ENCODE measurements at regions not wholly inside any gene's neighbourhood (a gene's known extent, or its start where the extent isn't known, plus 50 kb on each side); places are given as distances from the start of the nearest gene placed in this dataset.

DNA sequence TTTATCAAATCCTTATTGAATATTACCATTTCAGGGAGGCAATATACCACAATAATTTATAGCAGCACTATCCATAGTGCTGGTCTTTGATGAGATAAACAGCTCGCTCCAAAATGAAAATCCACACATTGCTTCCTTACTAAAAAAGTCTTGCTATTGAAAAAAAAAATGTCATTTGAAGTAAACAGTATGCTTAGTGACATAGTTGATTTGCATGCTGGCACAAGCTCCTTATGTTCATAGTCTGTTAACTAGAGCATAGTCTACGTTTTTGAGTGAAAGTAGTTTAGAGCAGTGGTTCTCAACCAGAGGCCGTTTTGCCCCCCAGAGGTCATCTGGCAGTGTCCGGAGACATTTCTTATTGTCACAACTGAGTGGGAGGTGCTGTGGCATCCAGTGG, 249.4 kb upstream of the PDZRN3 start:
- 56 to 66% (median 59%) methylated on average over 4 of the region's 4 CpGs for WGBS, 5 donors
- intact Hi-C loops (cut with DNase I; ENCODE audit: low total_unique reads): no loop called here

DNA sequence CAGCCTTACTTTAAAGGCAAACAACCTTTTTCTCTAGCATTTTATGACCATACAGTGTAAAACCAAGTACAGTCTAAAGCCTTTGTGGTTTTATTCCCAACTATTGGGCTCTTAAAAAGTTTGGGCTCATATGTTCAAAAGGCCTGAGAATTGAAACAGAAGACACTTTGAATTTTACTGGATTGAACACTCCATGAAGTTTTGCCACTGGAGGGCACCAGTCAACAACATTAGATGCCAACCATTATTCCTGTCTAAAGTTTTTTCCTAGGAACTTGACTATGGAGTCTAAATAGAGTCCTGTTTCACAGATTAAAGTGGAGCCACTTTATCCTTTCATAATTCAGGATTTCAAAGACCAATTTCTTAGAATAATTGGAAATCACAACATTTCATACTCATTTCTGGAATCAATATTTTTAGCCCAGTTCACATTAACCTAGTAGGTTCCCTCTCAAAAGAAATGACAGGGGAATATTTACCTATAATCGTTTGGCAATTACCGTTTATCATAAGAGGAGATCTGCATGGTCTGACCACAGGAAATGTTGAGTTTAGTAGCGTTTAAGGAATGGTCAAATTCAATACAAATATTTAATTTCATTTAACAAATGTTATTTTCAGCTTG, 244.1 kb upstream of the PDZRN3 start:
- no peaks in the 10 kb centered on the region for H3K36me3 ChIP-seq
- peaks cover 0 to 4% (median 0%) of the 10 kb centered on the region in 8 donors for H3K9me3 ChIP-seq
- 66 to 75% (median 72%) methylated on average over 3 of the region's 3 CpGs for WGBS, 5 donors
- H3K27ac ChIP-seq: no peak overlapping the region
- TF ChIP-seq POLR2AphosphoS5 (IDR thresholded peaks at IDR 0.05): no peak
- TF ChIP-seq, protein P1, sequence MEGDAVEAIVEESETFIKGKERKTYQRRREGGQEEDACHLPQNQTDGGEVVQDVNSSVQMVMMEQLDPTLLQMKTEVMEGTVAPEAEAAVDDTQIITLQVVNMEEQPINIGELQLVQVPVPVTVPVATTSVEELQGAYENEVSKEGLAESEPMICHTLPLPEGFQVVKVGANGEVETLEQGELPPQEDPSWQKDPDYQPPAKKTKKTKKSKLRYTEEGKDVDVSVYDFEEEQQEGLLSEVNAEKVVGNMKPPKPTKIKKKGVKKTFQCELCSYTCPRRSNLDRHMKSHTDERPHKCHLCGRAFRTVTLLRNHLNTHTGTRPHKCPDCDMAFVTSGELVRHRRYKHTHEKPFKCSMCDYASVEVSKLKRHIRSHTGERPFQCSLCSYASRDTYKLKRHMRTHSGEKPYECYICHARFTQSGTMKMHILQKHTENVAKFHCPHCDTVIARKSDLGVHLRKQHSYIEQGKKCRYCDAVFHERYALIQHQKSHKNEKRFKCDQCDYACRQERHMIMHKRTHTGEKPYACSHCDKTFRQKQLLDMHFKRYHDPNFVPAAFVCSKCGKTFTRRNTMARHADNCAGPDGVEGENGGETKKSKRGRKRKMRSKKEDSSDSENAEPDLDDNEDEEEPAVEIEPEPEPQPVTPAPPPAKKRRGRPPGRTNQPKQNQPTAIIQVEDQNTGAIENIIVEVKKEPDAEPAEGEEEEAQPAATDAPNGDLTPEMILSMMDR (IDR thresholded peaks at IDR 0.05 in 8 of 11, conservative IDR thresholded peaks at IDR 0.05 in 3 of 11): peak in 7 of 11 experiments; percentile 23 to 44 (median 27)
- intact Hi-C loops (cut with DNase I; ENCODE audit: low total_unique reads): no loop called here
- no peaks in the 10 kb centered on the region for H3K27me3 ChIP-seq (replicated peaks in 1 of 7)
- H3K4me3 ChIP-seq: no peak overlapping the region
- DNase-seq: no peak
- no peaks in the 10 kb centered on the region for H3K4me1 ChIP-seq

More for the DNA sequence above, 249.4 kb upstream of the PDZRN3 start:
- no peak for DNase-seq
- Histone ChIP-seq H3K27ac (no peak overlapping the region), H3K36me3 (no peaks in the 10 kb centered on the region), H3K27me3 (replicated peaks in 1 of 7) (no peaks in the 10 kb centered on the region), H3K4me1 (no peaks in the 10 kb centered on the region), H3K9me3 (peaks cover 0 to 4% (median 0%) of the 10 kb centered on the region in 8 donors), H3K4me3 (no peak overlapping the region)
- no peak for TF ChIP-seq POLR2AphosphoS5 (IDR thresholded peaks at IDR 0.05)
- TF ChIP-seq POLR2A (IDR thresholded peaks at IDR 0.05): no peak
- TF ChIP-seq, protein P1 (IDR thresholded peaks at IDR 0.05 in 8 of 11, conservative IDR thresholded peaks at IDR 0.05 in 3 of 11): no peak

DNA sequence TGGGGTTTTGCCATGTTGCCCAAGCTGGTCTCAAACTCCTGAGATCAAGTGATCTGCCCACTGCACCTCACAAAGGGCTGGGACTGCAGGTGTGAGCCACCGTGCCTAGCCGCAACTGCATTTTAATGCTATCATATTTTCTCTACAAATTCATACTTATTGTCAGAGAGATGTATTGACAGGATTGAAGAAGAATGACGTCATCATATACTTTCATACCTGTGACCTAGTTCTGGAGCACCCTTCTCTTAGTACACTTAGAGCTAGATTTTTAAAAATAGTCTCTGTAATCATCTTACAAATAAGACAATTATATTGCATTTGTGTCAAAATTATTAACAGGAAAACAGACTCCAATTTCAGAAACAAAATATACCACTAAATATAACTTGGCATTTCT, 242.8 kb upstream of the PDZRN3 start:
- Histone ChIP-seq H3K4me1 (no peaks in the 10 kb centered on the region), H3K36me3 (no peaks in the 10 kb centered on the region), H3K9me3 (peaks cover 0 to 4% (median 0%) of the 10 kb centered on the region in 8 donors), H3K4me3 (no peak overlapping the region), H3K27ac (no peak overlapping the region), H3K27me3 (replicated peaks in 1 of 7) (no peaks in the 10 kb centered on the region)
- no peak for DNase-seq
- TF ChIP-seq POLR2AphosphoS5 (IDR thresholded peaks at IDR 0.05) (no peak), POLR2A (IDR thresholded peaks at IDR 0.05) (no peak)
- TF ChIP-seq, protein P1 (IDR thresholded peaks at IDR 0.05 in 8 of 11, conservative IDR thresholded peaks at IDR 0.05 in 3 of 11): no peak
- intact Hi-C loops (cut with DNase I; ENCODE audit: low total_unique reads): no loop called here
- 86 to 99% (median 90%) methylated on average over 3 of the region's 3 CpGs for WGBS, 5 donors

DNA sequence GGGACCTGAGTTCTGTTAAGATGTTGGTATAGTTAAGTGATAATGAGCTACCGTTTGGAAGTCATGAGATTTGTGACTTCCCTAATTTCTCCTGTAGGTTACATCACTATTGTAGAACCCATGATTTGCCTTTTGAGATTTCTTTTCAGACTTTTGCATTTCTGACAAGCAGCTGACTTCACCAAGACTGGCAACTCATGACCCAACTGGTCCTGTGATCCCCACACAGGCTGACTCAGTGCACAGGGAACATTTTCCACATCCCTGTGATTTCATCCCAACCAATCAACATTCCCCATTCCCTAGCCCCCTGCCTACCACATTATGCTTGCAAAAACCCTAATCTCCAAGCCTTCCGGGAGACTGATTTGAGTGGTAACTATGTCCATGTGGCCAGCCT, 242.1 kb upstream of the PDZRN3 start:
- Histone ChIP-seq H3K4me3 (no peak overlapping the region), H3K27ac (no peak overlapping the region), H3K9me3 (no peaks in the 10 kb centered on the region), H3K36me3 (no peaks in the 10 kb centered on the region), H3K27me3 (replicated peaks in 1 of 7) (no peaks in the 10 kb centered on the region), H3K4me1 (no peaks in the 10 kb centered on the region)
- DNase-seq: no peak
- intact Hi-C loops (cut with DNase I; ENCODE audit: low total_unique reads): no loop called here
- TF ChIP-seq, protein P1 (IDR thresholded peaks at IDR 0.05 in 8 of 11, conservative IDR thresholded peaks at IDR 0.05 in 3 of 11): no peak
- TF ChIP-seq POLR2AphosphoS5 (IDR thresholded peaks at IDR 0.05) (no peak), POLR2A (IDR thresholded peaks at IDR 0.05) (no peak)
- WGBS, 5 donors: 62 to 78% (median 65%) methylated on average over 2 of the region's 2 CpGs
